VCaP (cell line): ENCODE measurements at regions not wholly inside any gene's neighbourhood (a gene's known extent, or its start where the extent isn't known, plus 50 kb on each side); places are given as distances from the start of the nearest gene placed in this dataset.
"Not testable (repeated sequence)": the region's sequence is repeated elsewhere in the genome, so short reads cannot be mapped to it uniquely, and the experiment has no call there.

Experiments used
- H3K27ac ChIP-seq: fragments of 450-650 bp; 2 replicates; pipeline ENCODE4 v1.5.1; 2017
- TF ChIP-seq, protein P1 (sequence below): fragments of 450-650 bp; conservative IDR thresholded peaks from 2 replicates; pipeline ENCODE4 v1.5.1; 2017; ENCODE audit warnings: mild to moderate bottlenecking, moderate library complexity

DNA sequence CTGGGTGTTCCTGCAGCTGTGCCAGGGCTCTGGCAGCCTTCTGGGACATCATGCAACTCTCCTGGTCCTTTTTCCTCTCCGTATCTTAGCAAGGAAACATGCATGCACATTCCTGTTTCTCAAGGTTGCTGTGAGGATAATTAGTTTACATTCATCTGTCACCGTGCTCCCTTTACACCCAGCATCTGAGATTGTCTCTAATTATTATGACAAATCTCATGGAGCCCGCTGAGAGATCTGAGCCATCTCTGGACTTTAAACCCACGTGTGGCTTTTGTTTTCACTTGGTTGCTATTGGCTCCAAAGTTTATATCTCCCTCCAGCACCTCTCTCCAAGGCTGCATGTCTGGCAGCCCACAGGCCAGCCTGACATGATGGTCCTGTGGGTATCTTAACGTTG, 167.6 kb downstream of the UNC5CL start:
- TF ChIP-seq, protein P1, sequence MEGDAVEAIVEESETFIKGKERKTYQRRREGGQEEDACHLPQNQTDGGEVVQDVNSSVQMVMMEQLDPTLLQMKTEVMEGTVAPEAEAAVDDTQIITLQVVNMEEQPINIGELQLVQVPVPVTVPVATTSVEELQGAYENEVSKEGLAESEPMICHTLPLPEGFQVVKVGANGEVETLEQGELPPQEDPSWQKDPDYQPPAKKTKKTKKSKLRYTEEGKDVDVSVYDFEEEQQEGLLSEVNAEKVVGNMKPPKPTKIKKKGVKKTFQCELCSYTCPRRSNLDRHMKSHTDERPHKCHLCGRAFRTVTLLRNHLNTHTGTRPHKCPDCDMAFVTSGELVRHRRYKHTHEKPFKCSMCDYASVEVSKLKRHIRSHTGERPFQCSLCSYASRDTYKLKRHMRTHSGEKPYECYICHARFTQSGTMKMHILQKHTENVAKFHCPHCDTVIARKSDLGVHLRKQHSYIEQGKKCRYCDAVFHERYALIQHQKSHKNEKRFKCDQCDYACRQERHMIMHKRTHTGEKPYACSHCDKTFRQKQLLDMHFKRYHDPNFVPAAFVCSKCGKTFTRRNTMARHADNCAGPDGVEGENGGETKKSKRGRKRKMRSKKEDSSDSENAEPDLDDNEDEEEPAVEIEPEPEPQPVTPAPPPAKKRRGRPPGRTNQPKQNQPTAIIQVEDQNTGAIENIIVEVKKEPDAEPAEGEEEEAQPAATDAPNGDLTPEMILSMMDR: no peak
- H3K27ac ChIP-seq: no peak overlapping the region

DNA sequence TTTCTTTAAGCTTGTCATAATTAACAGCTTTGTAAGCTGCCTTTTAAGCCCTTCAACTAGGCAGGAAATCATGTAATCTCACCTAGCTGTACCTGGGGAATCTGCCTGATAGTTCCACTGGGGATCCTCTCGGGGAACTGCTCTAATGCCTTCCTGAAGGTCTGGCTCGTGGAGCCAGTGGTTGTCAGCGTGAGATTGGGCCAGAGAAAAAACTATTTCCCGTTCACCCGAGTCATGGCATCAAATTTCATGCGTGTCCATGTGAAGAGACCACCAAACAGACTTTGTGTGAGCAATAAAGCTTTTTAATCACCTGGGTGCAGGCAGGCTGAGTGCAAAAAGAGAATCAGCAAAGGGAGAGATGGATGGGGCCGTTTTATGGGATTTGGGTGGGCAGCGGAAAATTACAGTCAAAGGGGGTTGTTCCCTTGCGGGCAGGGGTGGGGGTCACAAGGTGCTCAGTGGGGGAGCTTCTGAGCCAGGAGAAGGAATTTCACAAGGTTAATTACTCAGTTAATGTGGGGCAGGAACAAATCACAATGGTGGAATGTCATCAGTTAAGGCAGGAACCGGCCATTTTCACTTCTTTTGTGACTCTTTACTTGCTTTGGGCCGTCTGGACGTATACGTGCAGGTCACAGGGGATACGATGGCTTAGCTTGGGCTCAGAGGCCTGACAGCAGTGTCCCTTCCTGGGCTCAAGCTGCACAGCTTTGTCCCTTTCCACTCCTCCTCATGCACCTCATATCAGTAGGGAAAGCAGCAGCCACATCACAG, 170.7 kb downstream of the UNC5CL start:
- not testable (repeated sequence) for H3K27ac ChIP-seq

DNA sequence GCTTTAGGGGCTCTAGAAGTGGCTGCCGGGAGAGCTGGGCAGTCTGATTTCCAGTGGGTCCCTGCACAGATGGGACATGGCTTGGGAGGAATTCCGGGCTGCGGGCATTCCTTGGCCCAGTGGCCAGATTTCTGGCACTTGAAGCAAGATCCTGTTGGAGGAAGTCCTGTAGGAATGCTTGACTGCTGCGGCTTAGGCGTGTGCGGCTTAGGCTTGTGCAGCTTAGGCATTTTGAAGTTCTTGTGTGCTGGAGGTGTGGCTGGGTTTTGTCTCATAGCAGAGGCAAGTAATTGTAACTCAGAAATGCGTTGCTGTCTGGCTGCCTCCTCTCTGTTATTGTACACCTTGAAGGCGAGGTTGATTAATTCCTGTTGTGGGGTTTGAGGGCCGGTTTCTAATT, 171.5 kb downstream of the UNC5CL start:
- H3K27ac ChIP-seq: not testable (repeated sequence)

DNA sequence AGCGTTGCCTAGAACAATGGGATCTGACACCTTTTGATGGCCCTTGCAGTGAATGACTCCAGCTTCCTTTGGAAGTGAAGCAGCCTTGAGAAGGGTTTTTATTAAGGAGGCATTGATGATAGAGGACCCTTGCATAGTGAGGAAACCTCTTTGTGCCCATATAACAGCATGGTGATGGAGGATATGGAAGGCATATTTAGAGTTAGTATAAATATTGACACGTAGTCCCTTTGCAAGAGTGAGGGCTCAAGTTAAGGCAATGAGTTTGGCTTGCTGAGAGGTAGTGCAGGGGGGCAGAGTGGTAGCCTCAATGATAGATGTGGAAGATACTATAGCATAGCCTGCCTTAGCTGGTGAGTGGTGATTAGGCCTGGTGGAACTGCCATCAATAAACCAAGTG, 173.8 kb downstream of the UNC5CL start:
- not testable (repeated sequence) for H3K27ac ChIP-seq

DNA sequence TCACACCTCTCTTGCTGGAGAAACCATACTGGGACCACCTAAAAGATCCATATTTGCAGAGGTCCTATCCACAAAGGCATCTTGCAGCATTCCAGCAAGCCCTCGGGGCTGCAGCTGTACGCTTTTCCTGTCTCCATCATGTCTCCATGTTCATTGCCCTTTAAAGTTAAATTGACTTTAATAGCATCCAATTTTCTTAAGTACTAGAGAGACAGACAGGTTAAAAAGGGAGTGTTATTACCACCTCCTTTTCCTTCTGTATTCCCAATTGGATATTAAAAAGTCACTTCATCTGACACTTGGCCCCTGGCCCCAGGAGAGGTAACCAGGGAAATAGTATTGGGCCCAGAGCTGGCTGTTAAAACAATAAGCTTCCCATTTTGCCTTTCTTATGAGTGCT, 178.6 kb downstream of the UNC5CL start:
- TF ChIP-seq, protein P1: no peak
- H3K27ac ChIP-seq: no peak overlapping the region

DNA sequence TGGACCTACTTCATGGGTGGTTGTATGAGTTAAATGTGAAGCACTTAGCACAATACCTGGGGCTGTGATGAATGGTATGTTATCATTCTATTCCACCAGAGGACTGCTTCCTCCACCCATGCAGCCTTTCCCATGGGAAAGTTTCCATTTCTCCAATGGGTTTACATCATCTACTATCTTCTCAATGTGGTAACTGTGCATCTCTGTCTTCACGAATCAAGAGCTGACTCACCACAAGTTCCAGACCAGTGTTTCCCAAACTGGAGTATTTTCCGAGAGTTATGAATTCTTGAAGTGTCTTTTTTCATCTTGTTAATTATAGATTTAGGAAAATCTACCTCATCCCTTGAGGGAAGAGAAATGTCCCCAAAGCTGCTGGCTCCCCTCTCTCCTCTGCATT, 182.8 kb downstream of the UNC5CL start:
- TF ChIP-seq, protein P1: no peak

DNA sequence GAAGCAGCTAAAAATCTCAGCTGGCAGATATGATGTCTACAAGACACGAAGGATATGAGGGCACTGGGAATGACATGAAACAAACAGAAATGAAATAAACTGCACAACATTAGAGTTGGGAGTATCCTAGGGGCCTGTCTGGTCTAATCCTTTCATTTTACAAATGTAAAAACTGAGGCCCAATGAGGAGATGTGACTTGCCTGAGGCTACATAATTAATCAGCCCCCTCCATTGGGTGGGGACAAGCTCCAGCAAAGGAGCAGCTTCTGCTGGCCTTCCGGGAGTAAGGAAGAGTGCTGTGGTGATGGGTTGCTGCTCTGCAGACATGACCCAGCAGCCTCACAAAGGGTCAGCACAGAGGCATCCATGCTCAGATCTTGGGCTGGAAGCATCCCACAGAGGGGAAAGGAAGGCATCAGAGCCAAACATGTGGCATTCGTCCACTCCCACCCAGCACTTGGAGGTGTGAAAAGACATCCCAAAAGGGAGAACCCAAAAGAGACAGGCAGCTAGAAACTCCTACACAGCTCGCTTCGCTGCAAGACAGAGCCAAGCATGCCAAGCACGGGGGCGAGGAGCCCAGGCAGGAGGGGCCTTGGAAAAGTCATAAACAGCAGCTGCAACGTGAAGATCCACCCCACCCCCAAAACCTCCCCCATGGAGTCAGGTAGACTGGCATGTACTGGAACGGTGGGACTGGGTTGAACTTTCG, 183.7 kb downstream of the UNC5CL start:
- TF ChIP-seq, protein P1: no peak
- no peak overlapping the region for H3K27ac ChIP-seq

More for the DNA sequence above, 182.8 kb downstream of the UNC5CL start:
- no peak overlapping the region for H3K27ac ChIP-seq

DNA sequence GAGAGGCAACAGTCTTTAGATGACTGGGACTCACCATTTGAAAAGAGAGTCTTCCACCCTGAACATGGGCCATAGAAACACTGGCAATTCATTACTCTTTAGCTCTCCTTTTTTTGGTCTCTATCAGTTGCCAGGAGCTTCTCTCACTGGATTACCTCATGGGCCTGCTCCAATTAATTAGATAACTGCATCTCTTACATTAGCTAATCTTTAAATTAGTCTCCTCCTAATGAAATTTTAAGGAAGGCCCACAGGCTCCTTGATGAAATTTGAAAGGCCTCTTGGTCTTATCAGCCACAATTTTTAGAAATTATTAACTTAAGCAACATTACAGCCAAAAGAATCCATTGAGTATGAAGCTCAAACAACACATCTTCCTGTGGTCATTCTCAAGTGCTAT, 184.4 kb downstream of the UNC5CL start:
- TF ChIP-seq, protein P1: no peak

DNA sequence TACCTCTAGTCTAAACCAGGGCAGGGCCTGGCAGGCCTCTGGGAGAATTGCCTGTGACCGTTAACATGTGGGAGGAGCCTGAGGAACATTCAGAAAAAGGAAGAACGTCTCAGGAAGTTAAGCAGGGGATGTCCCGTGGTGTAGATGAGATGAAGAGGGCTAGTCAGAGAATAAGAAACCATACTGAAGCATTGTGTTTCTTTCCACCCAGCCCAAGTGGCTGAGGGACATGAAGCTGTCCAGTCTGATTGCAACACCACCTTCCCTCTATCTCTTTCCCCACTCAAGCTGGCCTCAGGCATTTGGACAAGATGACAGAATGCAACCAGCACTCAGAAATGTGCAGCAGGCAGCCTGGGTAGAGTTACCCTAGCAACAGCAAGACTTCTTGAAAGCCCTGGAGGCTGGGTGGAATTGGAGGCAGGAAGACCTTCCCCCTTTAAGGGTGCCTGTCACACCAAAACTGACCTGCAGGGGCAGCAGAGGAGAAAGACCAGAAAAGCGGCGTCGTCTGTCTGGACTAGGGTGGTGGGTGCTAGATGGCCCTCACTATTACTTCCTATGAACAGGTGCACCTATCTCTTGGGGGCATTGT, 186.1 kb downstream of the UNC5CL start:
- no peak overlapping the region for H3K27ac ChIP-seq
- TF ChIP-seq, protein P1: no peak

More for the DNA sequence above, 184.4 kb downstream of the UNC5CL start:
- H3K27ac ChIP-seq: no peak overlapping the region
